MM.1S (cell line): ENCODE measurements at regions not wholly inside any gene's neighbourhood (a gene's known extent, or its start where the extent isn't known, plus 50 kb on each side); places are given as distances from the start of the nearest gene placed in this dataset.

ENCODE experiments used
- DNase-seq: peaks from one replicate; pipeline ENCODE4 v3.0.0-alpha.2; 2015
- H2AFZ ChIP-seq: fragments of 300-600 bp; sonication (generic); 2 replicates; pipeline ENCODE4 v1.6.0; 2016; ENCODE audit warnings: antibody characterized with exemption, low read length
- H3F3A ChIP-seq: fragments of 300-600 bp; sonication (generic); 2 replicates; pipeline ENCODE4 v1.6.1; 2016; ENCODE audit warnings: mild to moderate bottlenecking, antibody characterized with exemption, low read length, moderate library complexity, mixed read lengths; ENCODE audit not compliant: insufficient read depth
- H3K27ac ChIP-seq: fragments of 300-600 bp; sonication (generic); 2 replicates; pipeline ENCODE4 v1.5.1; 2016; ENCODE audit warnings: mild to moderate bottlenecking, low read length
- H3K27me3 ChIP-seq: fragments of 300-600 bp; sonication (generic); replicated peaks from 2 replicates; pipeline ENCODE4 v1.6.0; 2016; ENCODE audit warnings: low read length; ENCODE audit not compliant: insufficient read depth
- H3K36me3 ChIP-seq: fragments of 300-600 bp; sonication (generic); replicated peaks from 2 replicates; pipeline ENCODE4 v1.6.1; 2016; ENCODE audit warnings: mild to moderate bottlenecking, low read length, mixed read lengths; ENCODE audit not compliant: insufficient read depth
- H3K4me1 ChIP-seq: fragments of 300-600 bp; sonication (generic); 2 replicates; pipeline ENCODE4 v1.6.1; 2016; ENCODE audit warnings: low read length, mixed read lengths
- H3K4me2 ChIP-seq: fragments of 300-600 bp; sonication (generic); 2 replicates; pipeline ENCODE4 v1.6.0; 2016; ENCODE audit warnings: low read depth, low read length
- H3K4me3 ChIP-seq: fragments of 300-600 bp; sonication (generic); 2 replicates; pipeline ENCODE4 v1.5.1; 2016; ENCODE audit warnings: low read length, mixed read lengths
- H3K79me2 ChIP-seq: fragments of 300-600 bp; sonication (generic); 2 replicates; pipeline ENCODE4 v1.6.1; 2016; ENCODE audit warnings: mixed run types, low read length, mixed read lengths
- H3K9ac ChIP-seq: fragments of 300-600 bp; sonication (generic); 2 replicates; pipeline ENCODE4 v1.6.1; 2016; ENCODE audit warnings: low read length, mixed read lengths
- H3K9me2 ChIP-seq: fragments of 300-600 bp; sonication (generic); replicated peaks from 2 replicates; pipeline ENCODE4 v1.6.1; 2016; ENCODE audit warnings: mild to moderate bottlenecking, low read length, mixed read lengths; ENCODE audit not compliant: insufficient read depth
- H3K9me3 ChIP-seq: fragments of 300-600 bp; sonication (generic); replicated peaks from 2 replicates; pipeline ENCODE4 v1.6.1; 2016; ENCODE audit warnings: mild to moderate bottlenecking, low read length, mixed read lengths; ENCODE audit not compliant: insufficient read depth
- H4K20me1 ChIP-seq: fragments of 300-600 bp; sonication (generic); 2 replicates; pipeline ENCODE4 v1.6.1; 2016; ENCODE audit warnings: mild to moderate bottlenecking, low read length, moderate library complexity, mixed read lengths; ENCODE audit not compliant: insufficient read depth
- CTCF ChIP-seq: fragments of 300-600 bp; sonication (generic); IDR thresholded peaks from 2 replicates; pipeline ENCODE4 v1.5.1; 2016; ENCODE audit warnings: antibody characterized with exemption, low read length, mixed read lengths
- EZH2 ChIP-seq: fragments of 300-600 bp; sonication (generic); optimal IDR thresholded peaks from 2 replicates; pipeline ENCODE3; 2017; ENCODE audit warnings: low read depth, mild to moderate bottlenecking, antibody characterized with exemption, low read length, mixed read lengths
- EZH2phosphoT487 ChIP-seq: fragments of 300-600 bp; sonication (generic); IDR thresholded peaks from 2 replicates; pipeline ENCODE4 v1.6.1; 2018; ENCODE audit warnings: antibody characterized with exemption, low read length

DNA sequence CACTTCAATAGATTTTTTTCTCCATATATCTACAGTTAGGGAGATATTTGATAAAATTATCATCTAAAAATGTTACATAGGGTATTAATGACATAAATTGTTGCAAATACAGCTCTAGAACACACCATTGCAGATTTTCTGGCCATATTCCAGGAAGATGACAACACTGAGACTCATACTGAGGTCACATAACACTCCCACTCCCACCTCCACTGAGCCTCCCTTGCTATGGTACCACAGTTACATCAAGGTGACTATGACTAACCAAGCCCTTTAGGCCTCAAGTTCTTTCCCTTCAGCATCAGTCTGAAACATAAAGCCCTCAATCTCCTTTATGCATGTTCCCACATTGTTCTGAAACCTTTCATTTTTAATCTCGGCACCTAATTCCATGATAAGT, 932.0 kb upstream of the IGFBP7 start:
- Histone ChIP-seq H3K9ac (no peak overlapping the region), H3F3A (no peaks in the 10 kb centered on the region), H3K4me2 (no peak overlapping the region), H3K79me2 (no peaks in the 10 kb centered on the region), H3K27ac (no peak overlapping the region), H3K9me3 (no peaks in the 10 kb centered on the region), H3K27me3 (no peaks in the 10 kb centered on the region), H3K4me1 (no peaks in the 10 kb centered on the region), H3K36me3 (no peaks in the 10 kb centered on the region), H2AFZ (no peak overlapping the region), H3K9me2 (no peaks in the 10 kb centered on the region), H4K20me1 (no peaks in the 10 kb centered on the region), H3K4me3 (no peak overlapping the region)
- TF ChIP-seq EZH2 (no peak), CTCF (no peak), EZH2phosphoT487 (no peak)
- DNase-seq: no peak

DNA sequence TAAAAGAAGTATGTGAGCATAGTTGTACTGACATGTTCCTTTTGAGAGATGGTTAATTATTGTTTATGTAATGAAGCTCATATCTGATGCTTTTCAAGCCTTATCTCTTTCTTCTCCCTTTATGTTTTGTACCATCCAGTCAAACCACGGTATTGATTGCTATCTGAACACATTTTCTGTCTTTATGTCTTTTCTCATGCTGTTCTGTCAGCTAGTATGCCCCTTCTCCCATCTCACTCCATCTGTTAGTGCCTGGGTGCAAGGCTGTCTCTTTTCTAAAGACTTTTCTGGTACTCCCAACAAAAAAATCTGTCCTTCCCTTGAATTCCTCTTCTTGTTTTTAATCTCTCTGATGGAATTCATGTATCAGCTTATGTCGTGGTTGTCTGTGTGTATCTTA, 883.8 kb upstream of the IGFBP7 start:
- Histone ChIP-seq H3K9ac (no peak overlapping the region), H3K79me2 (no peaks in the 10 kb centered on the region), H3K9me2 (no peaks in the 10 kb centered on the region), H3K36me3 (no peaks in the 10 kb centered on the region; the same call in 1 of the 2 replicates), H3K4me3 (no peak overlapping the region), H3K9me3 (no peaks in the 10 kb centered on the region), H3K4me1 (no peaks in the 10 kb centered on the region), H2AFZ (no peak overlapping the region), H3K27me3 (no peaks in the 10 kb centered on the region), H4K20me1 (no peaks in the 10 kb centered on the region), H3K27ac (no peak overlapping the region), H3K4me2 (no peak overlapping the region), H3F3A (no peaks in the 10 kb centered on the region)
- no peak for DNase-seq
- no peak for TF ChIP-seq EZH2phosphoT487
- no peak for TF ChIP-seq EZH2
- TF ChIP-seq CTCF: no peak

DNA sequence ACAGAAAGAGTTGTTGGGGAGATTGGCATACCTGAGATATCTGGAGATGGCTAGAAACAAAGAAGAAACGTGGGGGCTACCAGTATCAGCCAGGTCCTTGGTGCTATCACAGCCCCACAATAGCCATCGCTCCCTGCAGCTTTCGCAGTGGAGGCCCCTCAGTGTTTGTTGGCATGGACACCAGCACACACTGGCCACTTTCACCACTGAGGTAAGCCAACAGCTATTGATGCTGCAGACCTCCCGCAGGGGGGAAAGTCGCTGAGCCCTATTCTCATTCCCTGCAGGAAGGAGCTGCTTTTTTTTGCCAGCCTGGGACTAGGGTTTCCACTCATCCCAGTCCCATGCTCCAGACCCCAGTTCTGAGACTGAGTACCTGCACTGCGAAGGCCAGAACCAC, 879.2 kb upstream of the IGFBP7 start:
- Histone ChIP-seq H3K79me2 (no peaks in the 10 kb centered on the region), H3K4me1 (no peaks in the 10 kb centered on the region), H2AFZ (no peak overlapping the region), H3K36me3 (no peaks in the 10 kb centered on the region), H3K4me2 (no peak overlapping the region), H3K27ac (no peak overlapping the region), H4K20me1 (no peaks in the 10 kb centered on the region), H3K4me3 (no peak overlapping the region), H3K27me3 (no peaks in the 10 kb centered on the region), H3K9me2 (no peaks in the 10 kb centered on the region), H3K9ac (no peak overlapping the region), H3K9me3 (no peaks in the 10 kb centered on the region), H3F3A (no peaks in the 10 kb centered on the region)
- DNase-seq: no peak
- TF ChIP-seq EZH2phosphoT487 (no peak), CTCF (no peak), EZH2 (no peak)
